ENCODE measurements at regions not wholly inside any gene's neighbourhood (a gene's known extent, or its start where the extent isn't known, plus 50 kb on each side); places are given as distances from the start of the nearest gene placed in this dataset.
"Not testable (repeated sequence)": the region's sequence is repeated elsewhere in the genome, so short reads cannot be mapped to it uniquely, and the experiment has no call there.

DNA sequence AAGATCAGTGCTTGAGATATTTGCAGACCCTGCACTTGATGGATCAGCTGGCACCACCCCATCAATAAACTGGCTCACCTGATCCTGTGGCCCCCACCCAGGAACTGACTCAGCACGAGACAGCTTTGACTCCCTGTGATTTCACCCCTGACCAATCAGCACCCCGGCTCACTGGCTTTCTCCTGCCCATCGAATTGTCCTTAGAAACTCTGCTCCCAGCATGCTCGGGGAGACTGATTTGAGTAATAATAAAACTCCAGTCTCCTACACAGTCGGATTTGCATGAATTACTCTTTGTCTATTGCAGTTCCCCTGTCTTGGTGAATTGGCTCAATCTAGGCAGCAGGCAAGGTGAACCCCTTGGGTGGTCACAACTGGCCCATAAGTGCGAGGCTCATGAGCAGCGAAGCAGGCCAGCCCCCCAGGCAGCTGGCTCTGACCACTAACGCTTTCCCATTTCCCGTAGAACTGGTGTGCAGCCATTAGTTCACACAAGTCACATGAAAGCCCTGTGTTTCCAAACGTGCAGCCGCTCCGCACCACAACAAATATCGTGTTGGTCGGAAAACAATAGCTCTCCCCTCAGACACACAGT, 79.6 kb downstream of the RSPH3 start:
- DNase-seq, result no peak

GRCh38 chr6:158919865-158920264, 80.1 kb downstream of the RSPH3 start:
- DNase-seq, result no peak

DNA sequence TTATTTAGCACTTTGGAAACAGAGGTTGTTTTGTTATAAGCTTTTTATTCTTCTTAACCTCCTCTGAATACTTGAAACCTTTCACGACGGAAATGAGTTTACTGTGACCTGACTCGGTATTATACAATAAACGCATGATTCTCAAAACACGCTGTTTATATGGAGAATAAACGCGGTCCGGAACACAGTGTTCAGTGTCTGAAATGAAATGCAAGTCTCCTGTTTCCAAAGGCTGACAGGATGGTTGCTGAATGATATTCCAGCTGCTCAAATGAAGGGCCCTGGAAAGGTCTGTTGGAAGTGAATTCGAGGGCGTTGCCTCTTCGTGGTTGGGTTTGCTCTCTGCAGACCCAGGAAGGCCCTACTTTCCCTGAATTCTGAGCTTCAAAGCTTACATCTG, 83.4 kb downstream of the RSPH3 start:
- no peak for DNase-seq

- DNase-seq, result no peak
Observed at GRCh38 chr6:158914923-158915322, 85.1 kb downstream of the RSPH3 start.

GRCh38 chr6:158913580-158913979, 86.4 kb downstream of the RSPH3 start:
- DNase-seq, result no peak

DNA sequence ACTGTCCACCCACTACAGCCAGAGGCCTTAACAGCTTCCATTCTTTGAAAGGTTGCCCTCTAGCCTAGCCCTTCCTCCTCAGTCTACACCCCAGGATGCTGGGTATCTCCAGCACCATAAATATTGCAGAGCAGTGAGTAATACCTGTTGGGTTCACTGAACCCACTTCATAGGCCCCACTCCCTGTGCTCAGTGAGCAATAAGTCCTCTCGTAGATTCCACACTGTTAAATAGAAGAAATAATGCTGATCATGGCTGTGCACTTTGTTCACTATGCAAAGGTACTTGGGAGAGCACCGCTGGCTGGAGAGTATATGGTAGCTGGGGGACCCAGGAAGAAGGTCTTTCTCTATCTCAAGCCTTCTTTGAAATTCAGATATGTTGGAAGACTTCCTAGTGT, 87.3 kb downstream of the RSPH3 start:
- DNase-seq, result no peak

GRCh38 chr6:158911746-158912480, 88.1 kb downstream of the RSPH3 start:
- no peak for DNase-seq

- DNase-seq, result no peak
Observed at GRCh38 chr6:158910484-158911440, 89.2 kb downstream of the RSPH3 start.

DNA sequence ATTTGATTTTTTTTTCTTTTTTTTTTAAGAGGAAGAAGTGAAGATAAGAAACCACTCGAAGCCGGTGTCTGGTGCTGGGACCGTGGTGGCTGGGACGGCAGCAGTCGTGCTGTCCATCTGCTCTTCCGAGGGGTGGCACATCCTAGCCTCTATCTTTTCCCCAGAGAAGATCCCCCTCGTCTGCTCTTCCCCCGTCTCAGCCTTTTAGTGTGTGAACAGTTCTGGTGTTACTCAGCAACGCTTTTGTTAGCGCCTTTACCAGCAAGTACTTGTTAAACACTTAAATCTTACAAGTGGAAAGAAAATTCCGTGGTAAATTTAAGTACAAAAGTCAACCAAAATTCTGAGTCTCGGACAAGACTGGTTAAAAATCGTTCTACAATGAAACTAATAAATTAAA, 90.1 kb downstream of the RSPH3 start:
- DNase-seq, result no peak

DNA sequence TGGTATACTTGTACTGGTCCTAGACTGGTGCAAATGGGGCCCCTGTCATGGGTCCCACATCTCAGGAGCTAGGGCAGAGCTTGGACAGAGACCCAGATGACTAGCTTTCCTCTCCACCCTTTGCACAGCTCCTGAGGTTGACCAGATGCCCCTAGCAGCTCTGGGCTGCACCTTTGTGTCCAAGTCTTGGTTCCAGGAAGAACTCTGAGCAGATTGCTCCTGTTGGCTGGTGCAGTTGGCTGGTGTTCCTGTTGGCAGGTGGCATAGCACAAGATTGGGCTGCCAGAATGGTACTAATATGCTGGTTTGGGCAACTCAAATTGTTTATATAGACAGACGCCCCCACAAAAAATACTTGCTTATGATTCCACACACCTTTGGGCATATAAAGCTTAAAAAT, 89.4 kb upstream of the EZR start:
- DNase-seq, result no peak

GRCh38 chr6:158907931-158908330, 88.8 kb upstream of the EZR start:
- no peak for DNase-seq

- no peak for DNase-seq
Observed at GRCh38 chr6:158906926-158907325, 87.8 kb upstream of the EZR start.

DNA sequence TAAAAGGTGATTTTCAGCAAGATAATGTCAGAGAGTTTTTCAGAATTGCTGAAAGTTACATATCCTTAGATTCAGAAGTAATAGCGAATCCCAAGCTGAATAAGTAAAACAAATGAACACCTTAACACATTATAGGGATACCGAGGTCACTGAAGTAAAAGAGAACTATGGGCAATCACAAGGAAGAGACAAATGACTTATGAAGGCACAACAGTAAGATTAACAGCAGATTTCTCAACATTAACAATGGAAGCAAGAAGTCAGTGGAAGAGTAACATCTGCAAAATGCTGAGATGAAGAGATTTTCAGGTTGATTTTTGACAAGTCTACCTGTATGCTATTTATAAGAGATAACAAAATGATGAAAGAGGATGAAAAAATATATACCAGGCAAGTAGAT, 86.1 kb upstream of the EZR start:
- no peak for DNase-seq

GRCh38 chr6:158903801-158904200, 84.6 kb upstream of the EZR start:
- no peak for DNase-seq

- no peak for DNase-seq
Observed at GRCh38 chr6:158900663-158901312, 81.6 kb upstream of the EZR start.

DNA sequence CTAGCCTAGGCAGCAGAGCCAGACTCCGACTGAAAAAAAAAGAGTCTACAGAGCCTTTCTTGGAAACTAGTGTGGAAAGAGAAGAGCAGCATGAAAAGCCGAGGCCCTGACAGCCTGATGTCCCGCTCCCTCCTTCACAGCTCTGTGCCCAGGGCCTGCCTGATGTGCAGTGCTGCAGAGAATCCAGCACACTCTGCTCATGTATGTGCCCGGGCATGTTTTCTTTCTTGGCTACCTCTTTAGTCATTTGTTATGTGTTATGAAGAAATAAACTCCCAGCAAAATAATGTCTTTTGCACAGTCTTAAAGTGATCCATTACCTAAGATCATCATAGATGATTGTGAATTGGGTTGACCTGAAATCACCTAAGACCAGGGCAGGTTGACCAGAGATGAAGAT, 78.1 kb upstream of the EZR start:
- no peak for DNase-seq

DNA sequence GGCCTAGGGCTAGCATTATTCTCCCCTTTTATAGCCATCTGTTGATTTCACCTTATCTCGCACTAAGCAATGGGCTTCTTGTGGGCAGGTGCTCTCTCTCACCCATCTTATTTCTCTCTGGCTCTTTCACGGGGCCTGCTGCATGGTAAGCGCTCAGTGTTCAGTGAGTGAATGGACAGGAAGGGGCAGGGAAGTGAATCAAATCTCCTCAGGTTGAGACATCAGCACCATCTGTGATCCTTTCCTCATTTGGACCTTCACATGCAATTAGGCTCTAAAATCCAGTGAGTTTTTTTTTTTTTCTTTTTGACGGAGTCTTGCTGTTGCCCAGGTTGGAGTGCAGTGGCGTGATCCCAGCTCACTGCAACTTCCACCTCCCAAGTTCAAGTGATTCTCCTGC, 76.5 kb upstream of the EZR start:
- no peak for DNase-seq

DNA sequence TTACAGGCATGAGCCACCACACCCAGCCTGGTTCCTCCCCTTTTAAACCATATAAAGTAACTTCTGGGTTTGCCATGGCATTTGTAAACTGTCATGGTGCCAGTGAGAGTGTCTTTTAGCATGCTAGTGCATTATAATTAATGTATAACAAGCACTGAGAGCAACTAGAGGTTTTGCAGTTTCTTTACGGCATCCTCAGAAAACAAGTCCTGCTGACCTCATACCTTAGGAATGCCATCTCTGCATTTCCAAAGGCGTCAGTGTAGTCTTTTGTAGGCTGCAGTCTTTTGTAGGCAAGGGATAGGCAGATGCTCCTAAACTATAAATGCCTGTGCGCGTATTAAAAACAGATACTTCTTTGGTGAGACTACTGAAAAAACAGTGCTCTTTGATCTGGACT, 75.0 kb upstream of the EZR start:
- DNase-seq, result no peak

GRCh38 chr6:158892266-158892665, 73.1 kb upstream of the EZR start:
- no peak for DNase-seq

DNA sequence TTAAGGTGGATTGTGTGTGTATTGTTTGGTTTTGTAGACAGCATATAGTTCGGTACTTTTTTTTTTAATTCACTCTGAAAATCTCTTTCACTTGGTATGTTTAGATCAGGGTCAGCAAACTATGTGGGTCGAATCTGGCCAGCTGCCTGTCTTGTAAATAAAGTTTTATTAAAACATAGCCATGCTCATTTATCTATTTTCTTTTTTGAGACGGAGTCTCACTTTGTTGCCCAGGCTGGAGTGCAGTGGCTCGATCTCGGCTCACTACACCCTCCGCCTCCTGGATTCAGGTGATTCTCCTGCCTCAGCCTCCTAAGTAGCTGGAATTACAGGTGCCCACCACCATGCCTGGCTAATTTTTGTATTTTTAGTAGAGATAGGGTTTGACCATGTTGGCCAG, 72.4 kb upstream of the EZR start:
- DNase-seq, result not testable (repeated sequence)

GRCh38 chr6:158888171-158888570, 69.0 kb upstream of the EZR start:
- DNase-seq, result not testable (repeated sequence)

GRCh38 chr6:158886346-158886977, 67.3 kb upstream of the EZR start:
- DNase-seq, result not testable (repeated sequence)

DNA sequence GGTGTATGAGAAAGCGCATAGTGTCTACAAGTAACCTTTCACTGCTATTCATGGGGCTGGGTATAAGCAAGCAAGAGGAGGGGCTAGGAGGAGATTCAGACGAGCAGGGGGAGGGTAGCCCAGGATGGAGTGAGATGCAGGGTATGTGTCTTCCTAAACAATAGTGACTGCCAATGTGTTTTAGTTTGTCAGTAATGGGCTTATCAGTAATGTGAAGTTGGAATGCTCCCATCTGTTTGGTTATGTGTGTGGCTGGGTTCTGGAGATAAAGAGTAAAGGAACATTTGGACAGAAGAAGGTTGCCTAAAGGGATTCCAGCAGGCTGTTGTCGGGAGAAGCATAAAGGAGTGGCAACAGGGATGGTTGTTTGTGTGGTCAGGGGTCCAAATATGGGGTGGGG, 62.7 kb upstream of the EZR start:
- not testable (repeated sequence) for DNase-seq

Data from GF-D8 (cell line).